ENCODE measurements at regions not wholly inside any gene's neighbourhood (a gene's known extent, or its start where the extent isn't known, plus 50 kb on each side); places are given as distances from the start of the nearest gene placed in this dataset.

- TF ChIP-seq TAF1 (IDR thresholded peaks at IDR 0.05; ENCODE audit: borderline replicate concordance, insufficient read depth, low read length) (no peak), REST (IDR thresholded peaks at IDR 0.05; ENCODE audit: insufficient read depth in 1 of 2, low read depth in 2 of 2, low read length in 2 of 2) (no peak), SIN3A (IDR thresholded peaks at IDR 0.05; ENCODE audit: borderline replicate concordance, insufficient read depth, low read length) (no peak), POLR2AphosphoS5 (IDR thresholded peaks at IDR 0.05; ENCODE audit: low read depth, low read length) (no peak), FOXP2 (optimal IDR thresholded peaks at IDR 0.05; ENCODE audit: borderline replicate concordance, extremely low read depth, extremely low read length, insufficient read depth) (no peak)
Measured at GRCh38 chr1:30284728-30285475, 438.5 kb downstream of the MATN1 start.

GRCh38 chr1:30284226-30284625 lies 439.2 kb downstream of the MATN1 start:
- TF ChIP-seq SIN3A (IDR thresholded peaks at IDR 0.05; ENCODE audit: borderline replicate concordance, insufficient read depth, low read length) = no peak
- no peak for TF ChIP-seq TAF1 (IDR thresholded peaks at IDR 0.05; ENCODE audit: borderline replicate concordance, insufficient read depth, low read length)
- no peak for TF ChIP-seq POLR2AphosphoS5 (IDR thresholded peaks at IDR 0.05; ENCODE audit: low read depth, low read length)
- no peak for TF ChIP-seq REST (IDR thresholded peaks at IDR 0.05; ENCODE audit: insufficient read depth in 1 of 2, low read depth in 2 of 2, low read length in 2 of 2)
- TF ChIP-seq FOXP2 (optimal IDR thresholded peaks at IDR 0.05; ENCODE audit: borderline replicate concordance, extremely low read depth, extremely low read length, insufficient read depth) = no peak

- TF ChIP-seq TAF1 (IDR thresholded peaks at IDR 0.05; ENCODE audit: borderline replicate concordance, insufficient read depth, low read length) (no peak), FOXP2 (optimal IDR thresholded peaks at IDR 0.05; ENCODE audit: borderline replicate concordance, extremely low read depth, extremely low read length, insufficient read depth) (no peak), REST (IDR thresholded peaks at IDR 0.05; ENCODE audit: insufficient read depth in 1 of 2, low read depth in 2 of 2, low read length in 2 of 2) (no peak), POLR2AphosphoS5 (IDR thresholded peaks at IDR 0.05; ENCODE audit: low read depth, low read length) (no peak), SIN3A (IDR thresholded peaks at IDR 0.05; ENCODE audit: borderline replicate concordance, insufficient read depth, low read length) (no peak)
Measured at GRCh38 chr1:30283199-30283962, 440.0 kb downstream of the MATN1 start.

- no peak for TF ChIP-seq TAF1 (IDR thresholded peaks at IDR 0.05; ENCODE audit: borderline replicate concordance, insufficient read depth, low read length)
- no peak for TF ChIP-seq REST (IDR thresholded peaks at IDR 0.05; ENCODE audit: insufficient read depth in 1 of 2, low read depth in 2 of 2, low read length in 2 of 2)
- no peak for TF ChIP-seq SIN3A (IDR thresholded peaks at IDR 0.05; ENCODE audit: borderline replicate concordance, insufficient read depth, low read length)
- TF ChIP-seq POLR2AphosphoS5 (IDR thresholded peaks at IDR 0.05; ENCODE audit: low read depth, low read length) = no peak
Measured at GRCh38 chr1:30280572-30280971, 442.8 kb downstream of the MATN1 start.

Data from PFSK-1 (cell line).